Esophagus muscularis mucosa (tissue), 4 donors: ENCODE measurements at regions not wholly inside any gene's neighbourhood (a gene's known extent, or its start where the extent isn't known, plus 50 kb on each side); places are given as distances from the start of the nearest gene placed in this dataset.

ENCODE experiments used
- DNase-seq: peaks from one replicate; pipeline ENCODE4 v3.0.0-alpha.2; 2017; ENCODE audit errors: extremely low spot score
- H3K27ac ChIP-seq, 4 donors: fragments of 200-600 bp; sonication (generic); replicated peaks in 1 of 4; 1 replicate in 3 of 4; 2 replicates in 1 of 4; pipeline ENCODE4 v1.5.1; 2016 to 2019; ENCODE audit warnings: mild to moderate bottlenecking in 1 of 4
- H3K27me3 ChIP-seq, 4 donors: fragments of 200-600 bp; sonication (generic); one replicate each; pipeline versions ENCODE4 v1.5.1 to v1.6.0; 2016 to 2019
- H3K36me3 ChIP-seq, 4 donors: fragments of 200-600 bp; sonication (generic); one replicate each; pipeline ENCODE4 v1.5.1; 2016 to 2019
- H3K4me1 ChIP-seq, 4 donors: fragments of 200-600 bp; sonication (generic); one replicate each; pipeline ENCODE4 v1.5.1; 2016 to 2019
- H3K4me3 ChIP-seq, 4 donors: fragments of 200-600 bp; sonication (generic); 1 replicate in 2 of 4; 2 replicates in 2 of 4; pipeline ENCODE4 v1.5.1; 2016 to 2019; ENCODE audit warnings: mild to moderate bottlenecking in 4 of 4, moderate library complexity in 1 of 4
- H3K9me3 ChIP-seq, 4 donors: fragments of 200-600 bp; sonication (generic); 1 replicate in 3 of 4; 2 replicates in 1 of 4; pipeline ENCODE4 v1.5.1; 2016 to 2019
- CTCF ChIP-seq, 3 experiments: fragments of 200-600 bp in 2 of 3; fragments of 450-650 bp in 1 of 3; sonication (generic) in 2 of 3; IDR thresholded peaks; one replicate each; pipeline ENCODE4 v1.5.1; 2017 to 2019; ENCODE audit warnings: antibody characterized with exemption in 3 of 3, mild to moderate bottlenecking in 2 of 3, moderate library complexity in 1 of 3
- EP300 ChIP-seq: sonication (generic); formaldehyde crosslinking; IDR thresholded peaks from one replicate; pipeline ENCODE4 v1.6.1; 2017; ENCODE audit warnings: antibody characterized with exemption
- POLR2A ChIP-seq: fragments of 450-650 bp; IDR thresholded peaks from one replicate; pipeline ENCODE4 v1.6.1; 2017; ENCODE audit warnings: antibody characterized with exemption, moderate library complexity, mild to moderate bottlenecking, low read depth
- POLR2AphosphoS5 ChIP-seq, 2 donors: sonication (generic); formaldehyde crosslinking; IDR thresholded peaks; one replicate each; pipeline ENCODE4 v1.6.1; 2017; ENCODE audit warnings: antibody characterized with exemption in 2 of 2
- WGBS: methylation state at CpG from one replicate; pipeline ENCODE4 v1.1.5; 2018; 5-methylcytosine and 5-hydroxymethylcytosine counted together
- intact Hi-C: fragments of 100-400 bp; cut with DNase I; formaldehyde crosslinking; loops from one replicate; pipeline ENCODE4 v1.15.1; 2023

GRCh38 chr12:58097741-58098140, 156.4 kb downstream of the ATP23 start:
- Histone ChIP-seq H3K27me3 (no peaks in the 10 kb centered on the region), H3K36me3 (no peaks in the 10 kb centered on the region), H3K4me3 (no peak overlapping the region), H3K27ac (no peak overlapping the region), H3K9me3 (peaks cover 0 to 8% (median 3%) of the 10 kb centered on the region in 4 donors), H3K4me1 (no peaks in the 10 kb centered on the region)
- intact Hi-C loops: no loop called here
- DNase-seq: peak; percentile 21
- WGBS: 77% methylated on average over 3 of the region's 3 CpGs
- TF ChIP-seq CTCF (IDR thresholded peaks at IDR 0.05): no peak
- TF ChIP-seq EP300: no peak

GRCh38 chr12:58099476-58099875, 158.1 kb downstream of the ATP23 start:
- no peak overlapping the region for H3K27ac ChIP-seq
- peaks cover 0 to 8% (median 3%) of the 10 kb centered on the region in 4 donors for H3K9me3 ChIP-seq
- intact Hi-C loops: no loop called here
- TF ChIP-seq POLR2A (no peak), EP300 (no peak), CTCF (IDR thresholded peaks at IDR 0.05) (no peak), POLR2AphosphoS5 (IDR thresholded peaks at IDR 0.05) (no peak)
- H3K4me1 ChIP-seq: no peaks in the 10 kb centered on the region
- H3K27me3 ChIP-seq: no peaks in the 10 kb centered on the region
- no peaks in the 10 kb centered on the region for H3K36me3 ChIP-seq
- no peak overlapping the region for H3K4me3 ChIP-seq
- DNase-seq: no peak
- WGBS: 81% methylated on average over 4 of the region's 4 CpGs

GRCh38 chr12:58104351-58104755, 163.0 kb downstream of the ATP23 start:
- intact Hi-C loops: no loop called here

GRCh38 chr12:58105225-58106119, 164.1 kb downstream of the ATP23 start:
- peak in 2 of 3 experiments; percentile 15 to 27 for TF ChIP-seq CTCF (IDR thresholded peaks at IDR 0.05)
- TF ChIP-seq EP300: no peak
- TF ChIP-seq POLR2A: no peak
- TF ChIP-seq POLR2AphosphoS5 (IDR thresholded peaks at IDR 0.05): no peak
- Histone ChIP-seq H3K27ac (no peak overlapping the region), H3K9me3 (peaks cover 0 to 8% (median 3%) of the 10 kb centered on the region in 4 donors), H3K4me1 (no peaks in the 10 kb centered on the region), H3K36me3 (no peaks in the 10 kb centered on the region), H3K27me3 (no peaks in the 10 kb centered on the region), H3K4me3 (no peak overlapping the region)
- intact Hi-C loops: no loop called here
- 93% methylated on average over 10 of the region's 10 CpGs for WGBS
- no peak for DNase-seq

More at GRCh38 chr12:58104351-58104755, 163.0 kb downstream of the ATP23 start:
- DNase-seq: no peak
- 70% methylated on average over 4 of the region's 4 CpGs for WGBS
- Histone ChIP-seq H3K4me1 (no peaks in the 10 kb centered on the region), H3K36me3 (no peaks in the 10 kb centered on the region), H3K27me3 (no peaks in the 10 kb centered on the region), H3K27ac (no peak overlapping the region), H3K9me3 (peaks cover 0 to 8% (median 3%) of the 10 kb centered on the region in 4 donors), H3K4me3 (no peak overlapping the region)
- TF ChIP-seq CTCF (IDR thresholded peaks at IDR 0.05) (no peak), POLR2AphosphoS5 (IDR thresholded peaks at IDR 0.05) (no peak), POLR2A (no peak), EP300 (no peak)
